ENCODE measurements at regions not wholly inside any gene's neighbourhood (a gene's known extent, or its start where the extent isn't known, plus 50 kb on each side); places are given as distances from the start of the nearest gene placed in this dataset.
"Not testable (repeated sequence)": the region's sequence is repeated elsewhere in the genome, so short reads cannot be mapped to it uniquely, and the experiment has no call there.

DNA sequence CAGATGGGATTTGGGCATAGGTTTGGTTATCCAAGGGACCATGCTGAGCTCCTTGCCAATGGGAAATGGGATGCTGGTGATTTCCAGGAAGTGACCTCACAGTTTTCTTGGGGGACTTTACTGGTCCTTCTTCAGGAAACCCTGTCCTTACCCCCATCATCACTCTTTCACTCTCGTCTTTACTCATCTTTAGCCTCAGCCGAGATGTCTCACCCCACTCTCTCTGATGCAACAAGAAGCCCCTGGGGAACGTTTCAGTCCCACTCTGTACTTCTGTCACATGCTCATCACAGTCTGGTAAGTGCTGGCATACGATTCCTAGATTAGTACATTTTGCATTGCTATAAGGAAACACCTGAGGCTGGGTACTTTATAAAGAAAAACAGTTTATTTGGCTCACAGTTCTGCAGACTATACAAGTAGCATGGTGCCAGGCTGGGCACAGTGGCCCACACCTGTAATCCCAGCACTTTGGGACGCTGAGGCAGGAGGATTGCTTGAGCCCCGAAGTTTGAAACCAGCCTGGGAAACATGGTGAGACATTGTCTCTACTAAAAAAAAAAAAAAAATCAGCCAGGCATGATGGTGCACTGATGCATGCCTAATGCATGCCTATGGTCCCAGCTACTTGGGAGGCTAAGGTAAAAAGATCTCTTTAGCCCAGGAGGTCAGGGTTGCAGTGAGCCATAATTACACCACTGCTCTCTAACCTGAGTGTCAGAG lies 63.5 kb upstream of the VKORC1L1 start:
- peak in 1 of 2 experiments; percentile 8 for DNase-seq

- no peak for DNase-seq
These were observed 62.9 kb upstream of the VKORC1L1 start for GRCh38 chr7:65809982-65810288.

DNA sequence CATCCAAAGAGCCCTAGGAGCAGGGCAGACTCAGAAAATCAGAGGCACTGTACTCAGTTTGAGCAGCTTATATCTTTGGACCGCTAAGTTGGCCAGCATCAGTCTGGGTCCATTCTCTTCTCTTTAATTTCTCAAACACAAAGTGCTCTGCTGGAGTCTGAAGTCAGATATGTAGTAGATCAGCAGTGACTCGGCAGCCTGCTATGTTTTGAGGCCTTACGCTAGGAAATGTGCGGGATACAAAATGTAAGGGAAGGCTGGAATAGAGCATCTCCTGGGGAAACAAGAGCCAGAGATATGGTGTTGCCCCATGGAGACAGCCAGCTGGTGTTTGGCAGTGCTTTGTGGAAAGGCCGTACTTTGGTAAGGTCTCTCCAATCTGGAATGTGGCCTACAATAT lies 60.6 kb upstream of the VKORC1L1 start:
- DNase-seq, result no peak

DNA sequence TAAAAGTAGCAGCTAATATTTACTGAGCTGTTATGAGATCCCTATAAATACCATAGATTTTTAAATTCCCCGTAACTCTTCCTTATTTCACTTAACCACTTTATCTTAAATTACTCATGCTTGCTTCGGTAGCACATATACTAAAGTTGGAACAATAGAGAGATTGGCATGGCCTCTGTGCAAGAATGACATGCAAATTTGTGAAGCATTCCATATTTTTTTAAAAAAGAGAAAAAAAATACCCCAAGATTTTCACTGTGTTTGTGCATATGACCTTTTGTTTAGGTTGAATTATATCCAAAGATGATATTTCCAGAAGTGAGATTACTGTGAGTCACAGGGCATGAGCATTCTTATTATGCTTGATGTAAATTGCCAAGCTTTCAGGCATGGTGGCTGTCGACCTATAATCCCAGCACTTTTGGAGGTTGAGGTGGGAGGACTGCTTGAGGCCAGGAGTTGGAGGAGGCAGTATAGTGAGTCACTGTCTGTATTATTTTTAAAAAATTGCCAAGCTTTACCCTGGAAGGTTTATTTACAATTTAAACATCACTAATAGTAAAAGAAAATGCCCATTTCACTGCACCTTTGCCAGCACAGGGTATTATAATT lies 58.2 kb upstream of the VKORC1L1 start:
- DNase-seq, result not testable (repeated sequence)

DNA sequence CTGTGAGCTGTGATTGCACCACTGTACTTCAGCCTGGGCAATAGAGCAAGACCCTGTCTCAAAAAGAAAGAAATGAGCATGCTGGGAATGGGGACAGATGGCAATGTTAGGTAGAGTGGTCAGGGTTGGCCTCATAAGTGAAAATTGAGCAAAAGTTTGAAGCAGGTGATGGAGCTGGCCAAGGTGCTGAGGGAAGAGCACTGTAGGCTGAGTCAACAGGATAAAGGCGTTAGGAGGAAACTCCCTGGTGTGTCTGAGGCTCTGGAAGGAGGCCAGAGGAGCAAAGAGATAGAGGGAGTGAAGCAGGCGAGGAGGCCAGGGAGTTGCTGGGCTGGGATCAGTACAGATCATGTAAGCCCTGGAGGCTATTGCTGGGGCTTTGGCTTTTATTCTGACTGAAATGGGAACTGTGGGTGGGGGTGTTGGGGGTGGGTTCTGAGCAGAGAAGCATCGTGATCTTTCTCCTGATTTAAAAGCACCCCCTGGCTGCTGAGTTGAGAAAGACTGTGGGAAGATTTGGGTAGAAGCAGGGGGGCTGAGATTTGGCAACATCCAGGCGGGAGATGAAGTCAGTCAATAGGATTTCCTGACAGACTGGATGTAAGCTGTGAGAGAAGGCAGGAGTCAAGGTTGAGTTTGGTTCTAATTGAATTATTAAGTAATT lies 52.5 kb upstream of the VKORC1L1 start:
- DNase-seq, result no peak
